NCI-H524 (cell line): ENCODE measurements at regions not wholly inside any gene's neighbourhood (a gene's known extent, or its start where the extent isn't known, plus 50 kb on each side); places are given as distances from the start of the nearest gene placed in this dataset.
"Not testable (repeated sequence)": the region's sequence is repeated elsewhere in the genome, so short reads cannot be mapped to it uniquely, and the experiment has no call there.

Experiments
- DNase-seq, 2 experiments: peaks; one replicate each; lab custom pipeline; 2025; lab: John Stamatoyannopoulos, UW

DNA sequence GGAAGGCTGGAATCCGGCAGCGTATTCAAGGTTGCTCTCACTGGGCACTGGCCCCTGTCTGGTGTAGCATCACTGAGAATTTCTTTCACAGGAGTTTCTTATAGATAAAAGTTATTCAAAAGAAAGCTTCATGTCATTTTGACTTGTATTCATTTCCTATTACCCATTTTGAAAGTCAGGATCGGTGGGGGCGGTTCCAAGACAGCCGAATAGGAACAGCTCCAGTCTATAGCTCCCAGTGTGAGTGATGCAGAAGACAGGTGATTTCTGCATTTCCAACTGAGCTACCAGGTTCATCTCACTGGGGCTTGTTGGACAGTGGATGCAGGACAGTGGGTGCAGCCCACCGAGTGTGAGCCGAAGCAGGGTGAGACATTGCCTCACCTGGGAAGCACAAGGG is 51.5 kb upstream of the CDC42EP3 start:
- DNase-seq = not testable (repeated sequence)

DNA sequence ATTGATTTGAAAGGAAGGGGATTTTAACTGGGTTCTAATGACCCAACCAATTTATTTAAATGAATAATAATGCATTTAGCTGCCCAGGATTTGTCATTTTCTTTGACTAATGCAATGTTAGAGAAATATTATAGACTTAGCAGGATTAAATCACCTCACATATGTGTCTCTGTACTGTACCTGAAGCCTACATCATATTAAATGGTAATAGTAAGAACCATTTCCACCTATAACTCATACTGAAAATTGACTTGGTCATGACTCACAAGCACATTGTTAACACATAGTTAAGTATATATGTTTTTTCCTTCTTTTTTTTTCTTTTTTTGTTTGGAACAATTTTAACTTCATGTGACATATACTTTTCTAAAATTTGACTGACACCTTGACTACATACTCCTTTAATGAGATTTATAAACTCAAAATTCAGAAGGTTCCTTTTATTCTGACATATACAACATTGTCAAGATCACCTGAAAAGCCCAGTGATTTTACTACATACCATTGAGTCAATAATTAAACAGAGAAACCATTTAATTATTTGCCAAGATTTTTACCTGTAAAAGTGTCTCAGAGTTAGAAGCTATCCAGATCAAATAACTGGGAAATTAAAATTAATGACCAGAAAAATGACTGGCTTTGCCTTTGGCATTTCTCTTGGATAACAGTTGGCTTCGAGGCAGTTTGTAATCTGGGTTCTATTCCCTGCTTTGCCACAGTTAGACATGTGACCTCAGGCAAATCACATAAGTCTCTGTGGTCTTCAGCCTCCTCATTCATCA is 58.8 kb upstream of the CDC42EP3 start:
- DNase-seq = no peak

DNA sequence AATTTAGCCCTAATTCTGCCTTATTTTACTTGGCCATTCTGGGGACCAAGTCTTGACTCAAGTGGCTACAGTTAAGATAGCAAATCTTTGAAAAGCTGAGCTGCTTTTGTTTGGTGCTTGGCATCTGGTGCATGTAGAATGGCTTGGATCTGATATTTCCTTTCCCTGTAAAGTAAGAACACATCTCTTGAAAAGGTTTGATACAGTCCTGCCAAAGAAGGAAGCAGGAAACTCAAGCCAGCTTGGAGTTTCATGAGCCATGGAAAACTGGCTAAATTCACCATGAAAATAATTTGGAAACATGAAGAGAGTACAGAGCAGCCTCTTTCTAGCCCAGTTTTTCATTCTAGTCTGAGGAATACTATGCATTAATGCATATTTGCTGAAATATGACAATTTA is 61.0 kb upstream of the CDC42EP3 start:
- DNase-seq = not testable (repeated sequence)

DNA sequence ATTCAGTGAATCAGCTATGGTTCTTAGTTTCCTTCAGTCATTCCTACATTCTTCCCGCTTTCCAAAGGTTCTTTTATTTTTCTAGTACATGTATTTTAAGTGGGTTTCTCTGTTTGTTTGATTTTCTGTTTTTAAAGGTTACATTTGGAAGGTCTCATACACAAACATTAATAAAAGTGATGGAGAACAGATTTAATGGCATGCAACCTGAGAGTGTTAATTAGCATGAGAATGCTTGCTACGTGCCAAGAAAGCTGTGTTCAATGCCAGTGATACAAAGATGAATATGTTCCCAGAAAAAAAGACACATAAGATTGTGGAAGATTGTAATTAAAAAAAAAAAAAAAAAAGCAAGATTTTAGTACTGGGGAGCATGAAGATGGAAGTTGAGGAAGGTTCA is 61.8 kb upstream of the CDC42EP3 start:
- DNase-seq = no peak

DNA sequence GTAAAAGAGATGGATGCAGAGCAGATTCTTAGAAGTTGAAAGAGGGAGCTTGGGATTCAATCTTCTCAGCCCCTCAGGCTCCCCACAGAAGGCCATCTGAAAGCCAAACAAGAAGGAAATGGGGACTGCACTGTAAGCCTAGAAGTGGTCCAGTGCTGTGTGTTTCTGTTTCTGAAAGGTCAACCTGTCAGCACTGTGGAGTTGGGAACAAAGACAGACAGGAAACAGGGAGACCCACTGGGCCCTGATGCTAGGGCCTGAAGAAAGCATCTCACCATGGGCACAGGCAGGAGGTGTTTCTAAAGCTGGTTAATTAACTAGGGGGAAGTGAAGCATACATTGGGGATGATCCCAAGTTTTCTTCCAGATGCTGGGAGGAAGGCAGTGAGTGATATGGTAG is 62.5 kb upstream of the CDC42EP3 start:
- DNase-seq = not testable (repeated sequence)

DNA sequence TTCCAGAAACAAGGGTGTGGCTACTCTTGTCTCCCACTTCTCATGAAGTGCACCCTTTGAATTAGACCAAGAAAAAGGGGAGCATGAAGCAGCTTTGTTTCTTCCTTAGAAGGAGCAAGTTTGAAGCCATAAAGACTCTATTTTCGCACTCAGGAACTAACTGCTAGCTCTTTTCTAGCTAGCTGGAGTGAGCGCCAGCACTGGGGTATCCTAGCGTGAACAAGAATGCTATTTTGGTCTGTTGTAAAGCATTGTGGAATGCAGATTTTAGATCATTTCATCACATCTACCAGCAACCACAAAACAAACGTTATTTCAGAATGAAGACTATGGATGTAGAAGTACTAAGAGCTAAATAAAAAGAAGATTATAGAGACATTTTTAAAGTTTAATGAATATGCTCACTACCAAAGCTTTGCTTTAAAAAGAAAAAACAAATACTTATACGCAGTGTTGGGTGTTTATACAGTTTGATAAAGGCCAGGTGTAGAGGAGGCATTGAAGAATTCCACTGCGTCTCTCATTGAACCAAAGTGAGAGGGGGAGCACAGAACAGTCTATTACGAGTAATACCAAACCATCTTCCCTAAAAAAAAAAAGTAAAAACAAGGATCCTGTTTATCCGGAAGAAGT is 63.6 kb upstream of the CDC42EP3 start:
- DNase-seq = not testable (repeated sequence)

DNA sequence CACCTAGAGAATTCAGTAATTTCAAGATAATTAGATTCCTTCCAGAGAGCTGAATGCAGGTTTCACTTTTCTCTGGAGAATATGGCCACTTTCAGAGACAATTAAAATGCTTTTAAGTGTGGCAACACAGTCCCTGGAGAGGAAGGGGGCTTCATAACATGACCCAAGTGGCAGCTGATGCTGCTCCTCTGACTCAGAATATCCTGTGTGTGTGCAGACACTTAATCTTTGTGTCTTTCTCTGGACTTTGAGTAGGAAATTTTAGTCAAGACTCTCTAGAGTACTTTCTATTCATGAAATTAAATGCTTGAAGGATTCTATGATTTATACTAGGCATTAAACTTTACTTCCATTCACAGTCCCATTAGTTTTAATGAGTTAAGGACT is 64.1 kb upstream of the CDC42EP3 start:
- not testable (repeated sequence) for DNase-seq

DNA sequence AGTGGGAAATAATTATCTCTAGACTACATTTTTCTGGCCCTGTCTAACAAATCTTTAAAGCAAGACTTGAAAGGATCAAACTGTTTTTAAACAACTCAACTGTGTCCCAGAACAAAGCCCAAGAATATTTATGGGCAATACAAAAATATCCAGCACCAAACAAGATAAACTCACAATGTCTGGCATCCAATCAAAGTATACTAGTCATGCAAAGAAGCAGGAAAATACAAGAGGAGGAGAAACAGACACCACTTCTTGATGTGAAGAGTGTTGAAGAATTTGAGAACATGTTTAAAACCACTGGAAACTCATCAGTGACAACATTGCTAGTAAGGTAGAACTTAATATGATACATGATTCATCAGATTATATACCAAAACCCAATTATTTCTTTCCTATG is 66.1 kb upstream of the CDC42EP3 start:
- no peak for DNase-seq

DNA sequence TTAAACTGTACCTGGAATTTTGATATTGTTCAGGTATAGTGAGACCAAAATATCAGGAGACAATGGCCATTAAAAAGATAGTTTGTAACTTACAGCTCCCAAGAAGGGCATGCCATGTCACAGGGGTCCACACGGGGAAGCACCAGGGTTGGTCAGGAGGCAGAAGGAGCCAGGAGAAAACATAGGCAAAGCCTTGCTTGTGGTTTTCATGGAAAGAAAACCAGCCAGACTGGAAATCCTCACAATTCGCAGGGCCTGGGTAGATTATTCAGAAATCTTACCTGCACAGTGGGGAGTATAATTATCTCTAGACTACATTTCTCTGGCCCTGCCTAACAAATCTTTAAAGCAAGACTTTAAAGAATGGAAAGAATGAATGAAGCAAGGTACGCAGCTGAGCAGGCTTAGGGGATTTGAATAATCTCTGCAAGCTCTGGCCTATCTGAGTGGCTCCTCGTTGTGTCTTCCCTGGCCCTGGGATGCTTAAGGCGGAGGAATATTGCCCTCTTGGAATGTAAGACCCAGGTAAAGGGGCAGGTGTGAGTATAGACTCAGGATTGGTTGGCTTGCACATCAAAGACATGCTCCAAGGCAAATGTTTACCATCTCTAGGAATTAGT is 66.9 kb upstream of the CDC42EP3 start:
- DNase-seq = no peak

DNA sequence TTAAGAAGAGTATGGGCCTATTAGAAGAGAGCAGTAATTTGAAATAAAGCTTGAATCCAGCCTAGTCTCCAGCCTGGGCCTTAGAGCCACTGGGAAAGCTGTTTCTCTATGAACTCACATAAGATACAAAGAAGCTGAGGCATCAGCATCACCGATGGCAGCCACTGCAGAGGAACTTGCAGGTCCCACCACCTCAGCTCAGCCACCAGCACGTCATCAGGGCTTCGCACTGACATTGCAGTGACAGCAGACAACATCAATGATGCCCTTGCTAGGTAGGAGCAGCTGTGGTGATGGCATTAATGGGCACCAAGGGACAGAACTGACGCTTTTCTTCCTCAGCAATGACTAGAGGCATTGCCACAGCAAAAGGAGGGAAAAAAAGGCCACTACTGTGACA is 67.7 kb upstream of the CDC42EP3 start:
- no peak for DNase-seq

DNA sequence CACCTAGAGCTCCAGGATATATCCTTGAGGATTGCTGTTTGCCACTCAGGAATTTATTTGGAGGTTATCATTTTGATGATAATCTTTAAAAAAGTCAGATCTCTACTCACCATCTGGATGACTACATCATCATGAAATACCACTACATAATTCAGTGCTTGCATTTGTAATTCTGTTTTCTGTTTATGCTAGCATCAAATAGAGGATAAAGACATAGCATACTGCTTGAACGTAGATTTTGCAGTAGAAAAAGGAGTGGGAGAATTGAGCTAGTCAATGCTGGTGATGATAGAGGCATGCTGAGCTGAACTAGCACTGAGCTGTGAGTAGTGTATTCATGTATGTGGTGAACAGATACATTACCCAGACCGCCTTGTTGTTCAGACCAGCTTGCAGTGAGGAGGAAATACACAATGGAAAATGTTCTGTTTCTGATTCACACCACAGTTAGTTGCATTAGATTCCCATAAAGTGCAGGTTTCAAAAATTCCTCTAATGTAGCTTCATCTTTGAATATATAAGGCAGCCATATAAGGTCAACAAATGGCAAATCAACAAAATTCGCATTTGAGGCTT is 68.8 kb upstream of the CDC42EP3 start:
- DNase-seq = no peak

DNA sequence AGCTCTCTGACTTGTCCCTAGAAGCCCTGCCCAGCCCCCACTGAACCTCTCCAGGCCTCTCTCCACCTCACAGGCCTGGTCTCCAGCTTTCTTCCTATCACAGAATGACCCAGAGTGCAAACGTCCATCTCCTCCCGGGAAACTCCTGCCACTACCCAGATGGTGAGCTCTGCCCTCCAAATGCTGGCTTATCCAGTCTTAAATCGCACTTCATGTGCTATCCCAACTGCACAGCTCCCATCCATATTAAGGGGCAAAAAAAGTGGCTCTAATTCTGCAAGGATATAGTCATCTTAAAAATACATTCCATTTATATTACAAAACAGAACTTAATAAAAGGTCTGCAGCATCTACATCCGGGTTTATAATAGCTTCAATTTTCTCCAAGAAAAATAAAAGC is 70.8 kb upstream of the CDC42EP3 start:
- peak in 1 of 2 experiments; percentile 18 for DNase-seq

DNA sequence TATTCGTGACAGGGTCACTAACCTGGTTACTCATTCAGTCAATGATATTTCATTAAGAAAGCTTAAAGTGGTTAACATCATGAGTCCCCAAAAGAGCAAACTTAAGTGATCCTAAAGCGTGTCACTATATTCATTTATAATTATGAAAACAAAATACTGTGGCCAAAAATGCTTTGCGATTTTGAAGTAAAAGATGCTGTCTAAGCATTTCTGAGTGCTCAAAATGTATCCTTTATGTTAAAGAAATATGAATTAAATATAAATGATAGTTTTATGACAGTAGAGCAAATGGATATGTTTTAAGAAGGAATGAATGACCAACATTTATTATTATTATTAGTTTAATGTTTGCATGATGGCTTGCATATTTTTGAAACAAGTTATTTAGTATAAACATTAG is 72.6 kb upstream of the CDC42EP3 start:
- DNase-seq = no peak

DNA sequence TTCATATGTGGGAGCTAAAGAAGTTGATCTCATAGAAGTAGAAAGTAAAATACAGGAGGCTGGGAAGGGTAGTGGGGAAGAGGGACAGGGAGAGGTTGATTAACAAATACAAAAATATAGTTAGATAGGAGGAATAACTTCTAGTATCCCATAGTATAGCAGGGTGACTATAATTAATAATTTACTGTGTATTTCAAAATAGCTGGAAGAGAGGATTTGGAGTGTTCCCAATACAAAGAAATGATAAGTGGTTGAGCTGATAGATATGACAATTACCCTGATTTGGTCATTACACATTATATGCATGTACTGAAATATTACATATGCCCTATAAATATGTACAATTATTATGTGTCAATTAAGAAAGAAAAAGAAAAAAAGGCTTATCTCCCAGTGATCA is 73.5 kb upstream of the CDC42EP3 start:
- DNase-seq = not testable (repeated sequence)

DNA sequence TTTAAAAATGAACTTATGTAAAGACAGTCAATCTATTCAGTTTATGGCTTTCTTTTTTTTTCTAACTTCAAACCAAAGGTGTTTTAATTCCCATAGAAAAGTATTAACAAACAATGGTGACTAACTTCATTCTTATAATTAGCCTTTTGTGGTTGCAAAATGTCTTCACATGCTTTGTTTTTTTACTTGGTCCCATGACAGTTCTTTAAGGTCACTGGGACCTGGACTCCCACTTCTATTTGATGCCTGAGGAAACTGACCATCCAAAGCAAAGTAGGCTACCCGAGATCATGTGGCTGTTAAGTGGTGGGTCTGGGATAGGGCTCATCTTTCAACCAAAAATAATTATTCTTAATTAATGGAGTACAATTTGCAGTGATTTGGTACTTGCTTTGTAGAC is 74.6 kb upstream of the CDC42EP3 start:
- not testable (repeated sequence) for DNase-seq

DNA sequence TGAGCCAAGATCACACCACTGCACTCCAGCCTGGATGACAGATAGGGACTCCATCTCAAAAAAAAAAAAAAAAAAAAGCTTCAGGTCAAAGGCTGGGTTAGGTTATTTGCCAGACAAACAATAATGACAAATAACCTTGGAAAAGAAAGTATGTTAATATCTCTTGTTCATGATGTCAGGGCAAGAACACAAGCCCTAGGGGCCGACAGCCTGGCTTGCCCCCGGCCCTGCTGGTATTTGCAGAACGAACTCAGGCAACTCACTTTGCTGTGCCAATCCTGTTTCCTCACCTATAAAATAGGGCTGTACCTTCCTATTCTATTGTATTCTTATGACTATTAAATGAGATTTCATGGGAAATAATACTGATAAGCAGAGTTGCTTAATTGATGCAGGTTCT is 75.4 kb upstream of the CDC42EP3 start:
- DNase-seq = no peak

DNA sequence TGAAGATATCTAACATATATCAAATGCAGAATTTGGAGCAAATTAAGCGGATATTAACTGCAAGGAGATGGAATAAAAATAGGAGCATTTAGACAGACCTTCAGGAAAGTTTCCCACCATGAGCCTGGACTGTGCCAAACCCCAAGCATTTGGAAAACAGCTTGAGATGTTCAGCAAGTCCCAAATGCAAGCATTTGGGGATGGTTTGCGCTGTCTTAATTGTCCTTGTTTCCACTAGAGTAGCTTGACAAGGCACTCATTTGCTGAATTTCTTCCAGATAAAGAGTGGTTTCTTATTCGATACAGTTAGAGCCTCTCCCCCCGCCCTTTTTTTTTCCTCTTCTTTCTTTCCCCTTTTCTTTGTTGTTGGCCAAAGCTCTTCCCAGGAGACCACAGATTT is 77.1 kb upstream of the CDC42EP3 start:
- DNase-seq = no peak

DNA sequence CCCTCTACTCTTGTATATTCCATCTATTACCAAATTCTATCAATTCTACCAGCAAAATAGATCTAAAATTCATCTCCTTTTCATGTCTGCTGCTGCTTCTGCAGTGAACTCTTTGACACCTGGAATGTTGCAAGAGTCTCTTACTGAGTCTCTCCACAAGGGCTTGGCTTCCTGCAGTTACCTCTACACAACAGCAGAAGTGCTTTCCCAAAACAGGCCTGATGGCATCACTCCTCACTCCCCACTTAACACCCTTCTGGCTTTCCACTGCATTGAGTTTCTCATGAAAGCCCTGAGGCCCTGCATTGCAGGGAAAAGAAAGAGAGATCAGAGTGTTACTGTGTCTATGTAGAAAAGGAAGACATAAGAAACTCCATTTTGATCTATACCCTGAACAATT is 78.8 kb upstream of the CDC42EP3 start:
- DNase-seq = not testable (repeated sequence)

DNA sequence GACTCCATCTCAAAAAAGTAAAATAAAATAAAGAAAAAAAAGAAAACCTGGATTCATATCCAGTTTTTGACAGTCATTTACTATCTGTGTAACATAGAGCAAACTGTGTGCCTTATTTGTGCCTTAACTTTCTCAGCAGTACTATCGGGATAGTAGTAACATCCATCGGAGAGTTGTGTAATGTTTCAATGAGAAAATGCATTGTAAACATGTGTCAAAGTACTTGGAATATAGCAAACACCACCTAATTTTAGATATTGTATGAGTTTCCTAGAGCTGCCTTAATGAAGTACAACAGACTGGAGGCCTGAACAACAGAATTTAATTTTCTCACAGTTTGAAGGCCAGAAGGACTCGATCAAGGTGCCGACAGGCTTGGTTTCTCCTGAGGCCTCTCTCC is 81.3 kb upstream of the CDC42EP3 start:
- DNase-seq = no peak

DNA sequence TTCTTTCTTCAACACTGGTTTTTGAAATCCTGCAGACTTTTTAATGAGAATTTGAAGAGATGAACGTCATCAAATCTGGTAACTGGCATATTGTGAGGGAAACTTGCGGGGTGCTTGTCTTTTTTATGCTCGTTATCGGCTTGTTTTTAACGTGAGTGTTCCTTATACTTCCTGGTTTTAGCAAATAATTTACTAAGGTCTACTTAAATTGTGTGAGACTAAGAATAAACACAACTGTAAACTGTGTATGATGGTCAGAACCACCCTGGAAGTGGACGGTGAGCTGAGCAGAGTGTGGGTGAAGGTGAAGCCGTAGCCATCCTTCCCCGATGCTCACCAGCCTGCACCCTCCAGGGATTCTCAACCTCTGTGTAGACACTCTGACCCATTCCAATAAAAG is 82.3 kb upstream of the CDC42EP3 start:
- no peak for DNase-seq

DNA sequence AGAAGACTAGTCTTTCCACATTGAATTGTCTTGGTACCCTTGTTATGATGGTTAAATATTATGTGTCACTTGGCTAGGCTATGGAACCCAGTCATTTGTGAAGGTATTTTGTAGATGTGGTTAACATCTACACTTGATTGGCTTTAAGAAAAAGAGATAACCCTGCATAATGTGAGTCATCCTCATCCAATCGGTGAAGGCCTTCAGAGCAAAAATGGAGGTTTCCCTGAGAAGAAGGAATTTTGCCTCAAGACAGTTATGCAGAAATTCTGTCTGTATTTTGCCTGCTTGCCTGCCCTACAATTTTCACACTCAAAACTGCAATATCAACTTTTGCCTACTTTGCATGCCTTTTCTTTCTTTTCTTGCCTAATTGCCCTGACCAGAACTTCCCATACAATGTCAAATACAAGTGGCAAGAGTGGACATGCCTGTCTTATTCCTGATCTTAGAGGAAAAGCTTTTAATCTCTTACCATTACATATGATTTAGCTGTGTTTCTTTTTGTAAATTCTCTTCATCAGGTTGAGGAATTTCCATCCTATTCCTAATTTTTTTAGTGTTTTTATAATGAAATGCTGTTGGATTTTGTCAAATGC is 84.6 kb upstream of the CDC42EP3 start:
- not testable (repeated sequence) for DNase-seq

DNA sequence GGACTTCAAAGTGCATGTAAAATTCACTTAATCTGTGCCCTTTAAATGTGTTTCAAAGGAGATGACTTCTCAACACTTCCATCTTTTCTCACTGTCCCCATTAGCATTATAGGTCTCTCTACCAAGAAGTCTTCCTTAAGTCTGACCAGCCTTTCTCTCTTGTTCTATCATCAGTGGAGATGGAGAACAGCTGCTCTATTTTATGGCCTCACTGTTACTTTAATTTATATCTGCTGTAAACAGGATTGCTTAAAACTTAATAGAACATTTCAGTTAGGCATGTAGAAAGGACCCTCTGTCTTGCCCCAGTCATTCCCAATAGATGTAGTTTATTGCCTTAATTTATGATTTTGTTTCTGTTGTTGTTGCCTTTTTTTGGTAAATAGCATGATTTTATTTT is 86.0 kb upstream of the CDC42EP3 start:
- not testable (repeated sequence) for DNase-seq
